ENCODE measurements at regions not wholly inside any gene's neighbourhood (a gene's known extent, or its start where the extent isn't known, plus 50 kb on each side); places are given as distances from the start of the nearest gene placed in this dataset.

DNA sequence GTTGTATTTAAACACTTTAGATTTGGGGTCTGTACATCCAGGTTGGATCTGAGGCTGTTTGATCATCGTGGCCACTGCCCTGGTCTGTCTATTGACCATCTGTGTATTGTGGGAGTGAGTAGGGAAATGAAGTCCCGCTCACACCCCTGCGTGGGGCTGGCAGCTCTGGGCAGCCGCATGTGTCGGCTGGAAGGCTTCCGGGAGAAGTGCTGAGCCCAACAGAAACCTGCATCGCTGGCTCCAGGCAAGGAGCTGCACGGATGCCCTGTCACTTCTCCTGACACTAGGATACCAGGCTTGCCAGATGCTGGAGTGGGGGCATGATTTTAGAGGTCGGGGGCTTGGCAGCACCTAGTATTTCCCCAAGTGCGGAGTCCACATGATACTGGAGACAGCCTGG, 93.6 kb downstream of the PHETA1 start:
- Histone ChIP-seq H3K36me3 (no peaks in the 10 kb centered on the region), H3K9me3 (no peaks in the 10 kb centered on the region), H3K27ac (no peak overlapping the region), H3K4me3 (no peak overlapping the region), H3K27me3 (replicated peaks; ENCODE audit: insufficient read depth) (no peaks in the 10 kb centered on the region), H3K4me1 (ENCODE audit: control insufficient read depth in 1 of 2, low read depth in 2 of 2) (no peaks in the 10 kb centered on the region)
- ATAC-seq (ENCODE audit: insufficient number of reproducible peaks, low FRiP score, low read depth): no peak
- DNase-seq (ENCODE audit: low spot score): no peak
- TF ChIP-seq, protein P1, sequence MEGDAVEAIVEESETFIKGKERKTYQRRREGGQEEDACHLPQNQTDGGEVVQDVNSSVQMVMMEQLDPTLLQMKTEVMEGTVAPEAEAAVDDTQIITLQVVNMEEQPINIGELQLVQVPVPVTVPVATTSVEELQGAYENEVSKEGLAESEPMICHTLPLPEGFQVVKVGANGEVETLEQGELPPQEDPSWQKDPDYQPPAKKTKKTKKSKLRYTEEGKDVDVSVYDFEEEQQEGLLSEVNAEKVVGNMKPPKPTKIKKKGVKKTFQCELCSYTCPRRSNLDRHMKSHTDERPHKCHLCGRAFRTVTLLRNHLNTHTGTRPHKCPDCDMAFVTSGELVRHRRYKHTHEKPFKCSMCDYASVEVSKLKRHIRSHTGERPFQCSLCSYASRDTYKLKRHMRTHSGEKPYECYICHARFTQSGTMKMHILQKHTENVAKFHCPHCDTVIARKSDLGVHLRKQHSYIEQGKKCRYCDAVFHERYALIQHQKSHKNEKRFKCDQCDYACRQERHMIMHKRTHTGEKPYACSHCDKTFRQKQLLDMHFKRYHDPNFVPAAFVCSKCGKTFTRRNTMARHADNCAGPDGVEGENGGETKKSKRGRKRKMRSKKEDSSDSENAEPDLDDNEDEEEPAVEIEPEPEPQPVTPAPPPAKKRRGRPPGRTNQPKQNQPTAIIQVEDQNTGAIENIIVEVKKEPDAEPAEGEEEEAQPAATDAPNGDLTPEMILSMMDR (IDR thresholded peaks at IDR 0.05): no peak

DNA sequence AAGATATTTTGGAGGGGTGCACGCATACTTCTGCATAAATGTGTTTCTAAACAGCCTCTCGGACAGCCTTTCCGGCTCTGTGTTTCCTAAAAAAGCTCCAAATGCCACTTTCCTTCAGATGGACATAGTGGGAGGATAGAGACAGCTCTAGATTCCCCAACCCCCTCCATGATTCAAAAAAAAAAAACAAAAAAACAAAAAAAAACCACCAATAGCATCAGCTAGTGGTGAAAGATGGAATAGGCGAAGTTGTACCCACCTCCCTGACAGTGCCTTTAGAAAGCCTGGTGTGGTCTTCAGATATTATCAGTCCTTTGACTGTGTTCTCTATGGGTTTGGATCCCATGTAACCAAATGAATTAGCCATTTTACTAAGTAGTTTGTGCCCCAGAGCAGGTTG, 94.1 kb downstream of the PHETA1 start:
- H3K27ac ChIP-seq: no peak overlapping the region
- H3K9me3 ChIP-seq: no peaks in the 10 kb centered on the region
- H3K36me3 ChIP-seq: no peaks in the 10 kb centered on the region
- TF ChIP-seq, protein P1 (IDR thresholded peaks at IDR 0.05): no peak
- no peaks in the 10 kb centered on the region for H3K4me1 ChIP-seq (ENCODE audit: control insufficient read depth in 1 of 2, low read depth in 2 of 2)
- no peaks in the 10 kb centered on the region for H3K27me3 ChIP-seq (replicated peaks; ENCODE audit: insufficient read depth)
- DNase-seq (ENCODE audit: low spot score): no peak
- no peak overlapping the region for H3K4me3 ChIP-seq
- ATAC-seq (ENCODE audit: insufficient number of reproducible peaks, low FRiP score, low read depth): no peak

DNA sequence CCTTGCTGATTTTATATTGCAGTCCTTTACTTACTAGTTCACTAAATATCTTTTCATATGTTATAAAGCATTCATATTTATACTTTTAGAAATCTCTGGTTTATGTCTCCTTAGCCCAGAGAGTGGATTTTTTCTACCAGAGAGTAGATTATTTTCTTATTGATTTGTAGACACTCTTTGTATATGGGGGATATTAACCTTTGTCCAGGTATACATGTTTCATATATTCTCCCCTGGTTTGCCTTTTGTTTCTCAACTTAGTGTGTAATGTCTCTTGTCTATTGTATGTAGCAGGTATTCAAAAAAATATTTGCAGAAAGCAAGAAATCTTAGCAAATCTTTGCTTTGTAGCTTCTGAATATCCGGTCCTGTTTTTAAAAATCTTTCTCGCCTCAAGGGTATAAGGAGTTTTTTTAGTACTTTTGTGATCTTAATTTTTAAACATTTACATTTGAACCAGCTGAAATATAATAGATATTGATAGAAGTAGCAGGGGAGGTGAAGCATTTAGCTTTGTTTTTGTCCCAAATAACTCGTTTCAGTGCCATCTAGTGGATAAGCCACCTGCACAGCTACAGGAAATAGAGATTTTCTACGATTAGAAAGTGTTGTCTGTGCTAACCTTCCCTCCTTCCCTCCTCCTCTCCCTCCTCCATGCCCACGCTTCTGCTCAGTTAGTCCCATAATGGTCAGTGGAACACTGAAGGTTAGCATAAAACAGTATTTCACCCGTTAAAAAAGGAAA, 97.0 kb downstream of the PHETA1 start:
- TF ChIP-seq, protein P1 (IDR thresholded peaks at IDR 0.05): no peak
- Histone ChIP-seq H3K27me3 (replicated peaks; ENCODE audit: insufficient read depth) (no peaks in the 10 kb centered on the region), H3K36me3 (no peaks in the 10 kb centered on the region), H3K27ac (no peak overlapping the region), H3K4me3 (no peak overlapping the region), H3K4me1 (ENCODE audit: control insufficient read depth in 1 of 2, low read depth in 2 of 2) (no peaks in the 10 kb centered on the region), H3K9me3 (no peaks in the 10 kb centered on the region)
- ATAC-seq (ENCODE audit: insufficient number of reproducible peaks, low FRiP score, low read depth) (no peak), DNase-seq (ENCODE audit: low spot score) (no peak)

DNA sequence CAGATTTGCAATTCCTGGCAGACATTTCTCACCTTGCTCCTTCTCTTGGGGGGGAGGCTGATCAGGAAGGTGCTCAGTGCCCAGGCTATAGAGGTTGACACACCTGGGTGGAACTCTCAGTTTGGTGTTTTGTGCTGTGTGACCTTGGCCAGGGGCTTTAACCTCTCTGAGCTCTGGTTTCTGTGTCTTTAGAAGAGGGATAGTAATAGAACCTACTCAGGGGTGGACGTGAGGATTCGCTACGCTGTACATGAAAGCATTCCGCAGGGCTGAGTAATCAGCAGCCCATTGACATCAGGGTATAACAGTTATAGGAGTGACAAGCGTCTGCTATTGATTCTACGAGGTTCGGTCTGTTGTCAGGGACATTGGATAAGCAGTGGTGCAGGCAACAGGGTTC, 98.1 kb downstream of the PHETA1 start:
- Histone ChIP-seq H3K9me3 (no peaks in the 10 kb centered on the region), H3K4me3 (no peak overlapping the region), H3K36me3 (no peaks in the 10 kb centered on the region), H3K27me3 (replicated peaks; ENCODE audit: insufficient read depth) (no peaks in the 10 kb centered on the region), H3K4me1 (ENCODE audit: control insufficient read depth in 1 of 2, low read depth in 2 of 2) (no peaks in the 10 kb centered on the region), H3K27ac (no peak overlapping the region)
- DNase-seq (ENCODE audit: low spot score): no peak
- no peak for ATAC-seq (ENCODE audit: insufficient number of reproducible peaks, low FRiP score, low read depth)
- TF ChIP-seq, protein P1 (IDR thresholded peaks at IDR 0.05): no peak

DNA sequence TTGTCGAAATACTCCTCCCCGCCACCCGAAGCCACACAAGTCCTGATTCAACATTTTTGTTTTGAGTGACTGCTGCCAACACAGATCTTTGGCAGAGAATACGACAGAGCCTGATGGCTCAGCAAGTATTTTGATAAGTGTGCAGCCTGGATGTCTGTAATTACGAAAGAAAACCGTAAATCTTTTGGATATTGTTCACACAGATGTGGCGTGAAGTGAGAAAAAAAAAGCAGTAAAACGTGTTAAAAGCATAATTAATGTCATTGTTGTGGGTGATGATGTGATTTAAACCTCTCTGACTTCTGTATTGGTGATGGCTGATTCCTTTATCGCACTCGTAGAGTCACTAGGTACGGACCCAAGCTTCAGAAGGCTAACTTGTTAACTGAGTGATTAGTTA, 98.7 kb downstream of the PHETA1 start:
- Histone ChIP-seq H3K27ac (no peak overlapping the region), H3K4me3 (no peak overlapping the region), H3K9me3 (no peaks in the 10 kb centered on the region), H3K4me1 (ENCODE audit: control insufficient read depth in 1 of 2, low read depth in 2 of 2) (no peaks in the 10 kb centered on the region), H3K36me3 (no peaks in the 10 kb centered on the region), H3K27me3 (replicated peaks; ENCODE audit: insufficient read depth) (no peaks in the 10 kb centered on the region)
- TF ChIP-seq, protein P1 (IDR thresholded peaks at IDR 0.05): no peak
- DNase-seq (ENCODE audit: low spot score) (no peak), ATAC-seq (ENCODE audit: insufficient number of reproducible peaks, low FRiP score, low read depth) (no peak)

Data from thoracic aorta (tissue), 2 donors.